ENCODE measurements at regions not wholly inside any gene's neighbourhood (a gene's known extent, or its start where the extent isn't known, plus 50 kb on each side); places are given as distances from the start of the nearest gene placed in this dataset.
"Not testable (repeated sequence)": the region's sequence is repeated elsewhere in the genome, so short reads cannot be mapped to it uniquely, and the experiment has no call there.

- ChIA-PET POLR2A (interaction anchor here (0.6 kb wide), 1 partner anchor 16 kb away, joined by 3 read pairs; no protein-coding TSS in a partner anchor), CTCF (interaction anchor here (0.6 to 0.7 kb wide), 2 partner anchors 84 to 199 kb away, joined by 3 read pairs; no protein-coding TSS in a partner anchor)
- Mint-ChIP-seq H3K36me3 (ENCODE audit: insufficient read depth, unreplicated experiment) (no peaks in the 10 kb centered on the region), H3K27me3 (ENCODE audit: insufficient read depth, unreplicated experiment) (no peaks in the 10 kb centered on the region), H3K9me3 (ENCODE audit: unreplicated experiment) (no peaks in the 10 kb centered on the region), H3K27ac (ENCODE audit: low read depth, unreplicated experiment) (no peak overlapping the region), H3K4me1 (ENCODE audit: insufficient read depth, unreplicated experiment) (no peaks in the 10 kb centered on the region), H3K4me3 (ENCODE audit: unreplicated experiment) (no peak overlapping the region)
- BruUV-seq (replicated peaks): no TSS peak
- no peak for DNase-seq (ENCODE audit: unreplicated experiment)
- intact Hi-C loops (cut with micrococcal nuclease): no loop called here
- TF ChIP-seq, protein P1, sequence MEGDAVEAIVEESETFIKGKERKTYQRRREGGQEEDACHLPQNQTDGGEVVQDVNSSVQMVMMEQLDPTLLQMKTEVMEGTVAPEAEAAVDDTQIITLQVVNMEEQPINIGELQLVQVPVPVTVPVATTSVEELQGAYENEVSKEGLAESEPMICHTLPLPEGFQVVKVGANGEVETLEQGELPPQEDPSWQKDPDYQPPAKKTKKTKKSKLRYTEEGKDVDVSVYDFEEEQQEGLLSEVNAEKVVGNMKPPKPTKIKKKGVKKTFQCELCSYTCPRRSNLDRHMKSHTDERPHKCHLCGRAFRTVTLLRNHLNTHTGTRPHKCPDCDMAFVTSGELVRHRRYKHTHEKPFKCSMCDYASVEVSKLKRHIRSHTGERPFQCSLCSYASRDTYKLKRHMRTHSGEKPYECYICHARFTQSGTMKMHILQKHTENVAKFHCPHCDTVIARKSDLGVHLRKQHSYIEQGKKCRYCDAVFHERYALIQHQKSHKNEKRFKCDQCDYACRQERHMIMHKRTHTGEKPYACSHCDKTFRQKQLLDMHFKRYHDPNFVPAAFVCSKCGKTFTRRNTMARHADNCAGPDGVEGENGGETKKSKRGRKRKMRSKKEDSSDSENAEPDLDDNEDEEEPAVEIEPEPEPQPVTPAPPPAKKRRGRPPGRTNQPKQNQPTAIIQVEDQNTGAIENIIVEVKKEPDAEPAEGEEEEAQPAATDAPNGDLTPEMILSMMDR (IDR thresholded peaks at IDR 0.05; ENCODE audit: unreplicated experiment): no peak
These were observed 380.9 kb downstream of the TLE1 start for GRCh38 chr9:81308404-81308803.

- H3K36me3 Mint-ChIP-seq (ENCODE audit: insufficient read depth, unreplicated experiment); H3K27me3 Mint-ChIP-seq (ENCODE audit: insufficient read depth, unreplicated experiment); H3K27ac Mint-ChIP-seq (ENCODE audit: low read depth, unreplicated experiment); POLR2A ChIA-PET; H3K4me1 Mint-ChIP-seq (ENCODE audit: insufficient read depth, unreplicated experiment); DNase-seq (ENCODE audit: unreplicated experiment); BruUV-seq (replicated peaks); H3K9me3 Mint-ChIP-seq (ENCODE audit: unreplicated experiment); intact Hi-C loops (cut with micrococcal nuclease); H3K4me3 Mint-ChIP-seq (ENCODE audit: unreplicated experiment): not testable (repeated sequence)
- CTCF ChIA-PET: interaction anchor here (0.6 to 0.7 kb wide), 2 partner anchors 85 to 200 kb away, joined by 3 read pairs; no protein-coding TSS in a partner anchor
These were observed 381.6 kb downstream of the TLE1 start for GRCh38 chr9:81307791-81308190.

DNA sequence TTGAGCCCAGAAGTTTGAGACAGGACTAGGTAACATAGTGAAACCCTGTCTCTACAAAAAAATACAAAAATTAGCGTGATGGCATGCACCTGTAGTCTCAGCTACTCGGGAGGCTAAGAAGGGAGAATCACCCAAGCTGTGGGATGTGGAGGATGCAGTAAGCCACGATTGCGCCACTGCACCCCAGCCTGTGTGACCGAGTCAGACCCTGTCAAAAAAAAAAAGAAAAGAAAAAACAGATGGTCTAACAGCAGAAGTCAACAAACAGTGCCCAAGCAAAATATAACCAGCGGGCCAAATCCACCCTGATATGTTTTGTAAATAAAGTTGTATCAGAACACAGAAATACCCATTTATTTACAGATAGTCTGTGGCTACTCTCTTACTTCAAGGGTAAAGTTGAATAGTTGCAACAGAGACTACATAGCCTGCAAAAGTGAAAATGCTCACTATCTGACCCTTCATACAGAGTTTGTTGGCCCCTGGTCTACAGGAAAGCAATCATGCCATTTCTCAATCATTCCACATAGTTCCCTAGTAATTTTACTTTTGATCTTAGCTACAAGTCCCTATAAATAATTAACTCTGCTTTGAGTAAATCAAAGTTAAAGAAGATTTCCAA is 383.7 kb downstream of the TLE1 start:
- BruUV-seq (replicated peaks): no TSS peak
- no peaks in the 10 kb centered on the region for H3K27me3 Mint-ChIP-seq (ENCODE audit: insufficient read depth, unreplicated experiment)
- H3K4me1 Mint-ChIP-seq (ENCODE audit: insufficient read depth, unreplicated experiment): no peaks in the 10 kb centered on the region
- no peak for DNase-seq (ENCODE audit: unreplicated experiment)
- H3K4me3 Mint-ChIP-seq (ENCODE audit: unreplicated experiment): no peak overlapping the region
- ChIA-PET POLR2A (no interaction called here), CTCF (interaction anchor here (0.6 kb wide), 1 partner anchor 14 kb away, joined by 4 read pairs; no protein-coding TSS in a partner anchor)
- H3K27ac Mint-ChIP-seq (ENCODE audit: low read depth, unreplicated experiment): no peak overlapping the region
- H3K9me3 Mint-ChIP-seq (ENCODE audit: unreplicated experiment): no peaks in the 10 kb centered on the region
- TF ChIP-seq, protein P1 (IDR thresholded peaks at IDR 0.05; ENCODE audit: unreplicated experiment): no peak
- intact Hi-C loops (cut with micrococcal nuclease): no loop called here
- H3K36me3 Mint-ChIP-seq (ENCODE audit: insufficient read depth, unreplicated experiment): no peaks in the 10 kb centered on the region

- POLR2A ChIA-PET: no interaction called here
- TF ChIP-seq, protein P1 (IDR thresholded peaks at IDR 0.05; ENCODE audit: unreplicated experiment): no peak
- no peaks in the 10 kb centered on the region for H3K9me3 Mint-ChIP-seq (ENCODE audit: unreplicated experiment)
- peaks cover 6% of the 10 kb centered on the region for H3K36me3 Mint-ChIP-seq (ENCODE audit: insufficient read depth, unreplicated experiment)
- intact Hi-C loops (cut with micrococcal nuclease): no loop called here
- CTCF ChIA-PET: no interaction called here
- no TSS peak for BruUV-seq (replicated peaks)
- no peak overlapping the region for H3K4me3 Mint-ChIP-seq (ENCODE audit: unreplicated experiment)
- no peaks in the 10 kb centered on the region for H3K27me3 Mint-ChIP-seq (ENCODE audit: insufficient read depth, unreplicated experiment)
- no peaks in the 10 kb centered on the region for H3K4me1 Mint-ChIP-seq (ENCODE audit: insufficient read depth, unreplicated experiment)
- no peak overlapping the region for H3K27ac Mint-ChIP-seq (ENCODE audit: low read depth, unreplicated experiment)
- no peak for DNase-seq (ENCODE audit: unreplicated experiment)
These were observed 385.7 kb downstream of the TLE1 start for GRCh38 chr9:81303658-81304057.

GRCh38 chr9:81293651-81294050 is 395.7 kb downstream of the TLE1 start:
- Mint-ChIP-seq H3K27me3 (ENCODE audit: insufficient read depth, unreplicated experiment) (no peaks in the 10 kb centered on the region), H3K4me1 (ENCODE audit: insufficient read depth, unreplicated experiment) (no peaks in the 10 kb centered on the region), H3K27ac (ENCODE audit: low read depth, unreplicated experiment) (no peak overlapping the region), H3K4me3 (ENCODE audit: unreplicated experiment) (no peak overlapping the region), H3K36me3 (ENCODE audit: insufficient read depth, unreplicated experiment) (no peaks in the 10 kb centered on the region), H3K9me3 (ENCODE audit: unreplicated experiment) (no peaks in the 10 kb centered on the region)
- ChIA-PET POLR2A (no interaction called here), CTCF (no interaction called here)
- no peak for DNase-seq (ENCODE audit: unreplicated experiment)
- TF ChIP-seq, protein P1 (IDR thresholded peaks at IDR 0.05; ENCODE audit: unreplicated experiment): no peak
- no TSS peak for BruUV-seq (replicated peaks)
- intact Hi-C loops (cut with micrococcal nuclease): no loop called here

Data from MCF 10A (cell line).